GM19324 (cell line): ENCODE measurements at regions not wholly inside any gene's neighbourhood (a gene's known extent, or its start where the extent isn't known, plus 50 kb on each side); places are given as distances from the start of the nearest gene placed in this dataset.
"Not testable (repeated sequence)": the region's sequence is repeated elsewhere in the genome, so short reads cannot be mapped to it uniquely, and the experiment has no call there.

Source experiments
- ATAC-seq: cut with Tn5 transposase; IDR thresholded peaks from one replicate; pipeline ENCODE4 v1.9.1; 2021; ENCODE audit warnings: mild to moderate bottlenecking, moderate library complexity; ENCODE audit not compliant: unreplicated experiment, low FRiP score

- ATAC-seq: not testable (repeated sequence)
These were observed 110.1 kb downstream of the LAT start for GRCh38 chr16:29094729-29095624.

GRCh38 chr16:29094325-29094724 lies 109.5 kb downstream of the LAT start:
- ATAC-seq: not testable (repeated sequence)

DNA sequence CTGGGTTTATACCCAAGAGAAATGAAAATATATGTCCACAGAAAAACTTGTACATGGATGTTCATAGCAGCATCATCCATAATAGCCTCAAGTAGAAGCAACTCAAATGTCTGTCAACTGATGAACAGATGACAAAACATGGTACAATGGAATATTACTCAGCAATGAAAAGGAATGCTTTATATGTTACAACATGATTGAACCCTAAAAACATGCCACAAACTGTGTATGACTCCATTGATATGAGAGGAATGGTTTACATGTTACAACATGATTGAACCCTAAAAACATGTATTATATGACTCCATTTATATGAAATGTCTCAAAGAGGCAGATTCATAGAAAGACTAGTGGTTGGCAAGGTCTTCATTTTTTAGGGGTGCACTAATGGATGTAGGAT lies 104.8 kb downstream of the LAT start:
- not testable (repeated sequence) for ATAC-seq

DNA sequence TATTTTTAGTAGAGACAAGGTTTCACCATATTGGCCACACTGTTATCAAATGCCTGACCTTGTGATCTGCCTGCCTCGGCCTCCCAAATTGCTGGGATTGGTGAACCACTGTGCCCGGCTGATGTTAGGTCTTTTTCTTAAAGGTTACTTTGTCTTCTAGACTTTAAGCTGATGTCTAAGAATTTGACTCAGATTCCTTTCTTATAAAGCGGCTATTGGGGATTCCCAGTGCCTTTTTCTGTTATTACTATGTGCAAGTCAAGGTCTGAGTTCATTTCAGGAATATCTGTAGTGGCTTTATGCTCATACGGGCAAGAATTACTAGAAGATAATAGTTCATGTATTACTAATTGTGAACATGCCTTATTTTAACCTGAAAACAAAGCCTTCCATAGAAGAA lies 102.8 kb downstream of the LAT start:
- not testable (repeated sequence) for ATAC-seq

DNA sequence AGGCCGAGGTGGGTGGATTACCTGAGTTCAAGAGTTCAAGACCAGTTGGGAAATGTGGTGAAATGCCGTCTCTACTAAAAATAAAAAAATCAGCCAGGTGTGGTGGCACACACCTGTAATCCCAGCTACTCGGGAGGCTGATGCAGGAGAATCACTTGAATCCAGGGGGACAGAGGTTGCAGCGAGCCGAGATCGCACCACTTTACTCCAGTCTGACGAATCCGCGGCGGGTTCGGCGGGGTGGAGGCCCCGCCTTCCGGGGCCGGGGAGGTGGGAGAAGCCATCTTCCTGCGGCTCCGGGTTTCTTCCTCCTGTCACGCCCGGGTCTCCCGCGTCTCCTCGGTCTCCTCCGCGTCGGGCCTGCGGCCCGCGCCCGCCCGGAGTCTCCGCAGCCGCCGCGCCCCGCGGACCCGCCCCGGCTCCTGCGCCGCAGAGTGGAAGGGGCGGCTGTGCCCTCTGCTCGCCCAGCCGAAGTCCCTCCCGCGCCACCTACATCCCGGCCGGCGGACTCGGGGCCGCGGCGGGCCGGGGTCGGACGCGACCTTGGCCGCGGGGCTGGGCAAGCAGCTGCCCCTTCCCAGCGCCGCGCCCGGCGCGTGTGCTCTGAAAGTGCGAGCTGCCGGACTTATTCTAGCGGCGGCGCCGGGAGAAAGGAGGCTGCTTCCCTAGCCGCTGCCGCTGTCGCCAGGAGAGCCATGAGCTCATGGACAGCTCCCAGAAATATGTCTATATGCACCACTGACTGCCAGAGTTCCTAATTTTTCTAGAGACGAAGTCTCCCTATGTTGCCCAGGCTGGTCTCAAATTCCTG lies 97.2 kb downstream of the LAT start:
- not testable (repeated sequence) for ATAC-seq

- ATAC-seq: peak; percentile 79
These were observed 89.9 kb downstream of the LAT start for GRCh38 chr16:29074554-29075402.

DNA sequence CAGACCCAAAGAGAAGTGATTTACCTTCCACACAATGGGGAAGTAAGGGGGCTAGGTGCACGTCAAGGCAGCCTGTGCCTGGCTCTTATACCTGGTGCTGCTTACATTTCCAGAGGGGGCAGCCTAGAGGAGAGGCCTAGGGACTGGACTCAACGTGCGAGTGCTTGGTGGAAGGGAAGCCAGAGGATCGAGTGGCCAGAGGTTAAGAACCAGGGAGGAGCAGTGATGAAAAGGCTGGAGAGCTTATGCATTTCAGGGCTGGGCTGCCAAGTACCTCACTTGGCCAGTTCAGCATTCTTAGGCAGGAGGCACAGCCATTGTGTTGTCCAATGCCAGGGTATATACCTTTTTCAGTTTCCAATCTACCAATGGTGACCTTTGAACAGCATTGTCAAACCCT lies 77.4 kb downstream of the LAT start:
- ATAC-seq: not testable (repeated sequence)

DNA sequence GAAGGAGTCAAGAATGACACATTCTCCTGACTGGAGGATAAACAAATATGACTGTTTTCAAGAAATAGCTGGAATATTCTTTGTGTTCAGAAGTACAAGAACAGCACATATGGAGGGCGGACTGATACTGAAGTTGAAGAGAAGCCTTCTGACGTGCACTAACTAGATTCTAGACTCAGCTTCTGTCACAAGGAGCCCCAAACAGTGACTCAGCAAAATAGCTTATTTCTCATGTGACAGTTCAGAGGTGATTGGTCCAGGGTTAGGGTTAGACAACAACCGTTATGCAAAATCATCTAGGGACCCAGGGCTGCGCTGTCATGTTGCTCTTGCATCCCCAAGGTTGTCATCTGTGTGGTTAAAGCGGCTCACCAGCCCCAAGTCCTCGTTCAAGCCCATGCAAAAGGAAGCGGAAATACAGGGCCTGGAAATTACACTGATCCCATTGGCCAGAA lies 76.6 kb downstream of the LAT start:
- not testable (repeated sequence) for ATAC-seq

DNA sequence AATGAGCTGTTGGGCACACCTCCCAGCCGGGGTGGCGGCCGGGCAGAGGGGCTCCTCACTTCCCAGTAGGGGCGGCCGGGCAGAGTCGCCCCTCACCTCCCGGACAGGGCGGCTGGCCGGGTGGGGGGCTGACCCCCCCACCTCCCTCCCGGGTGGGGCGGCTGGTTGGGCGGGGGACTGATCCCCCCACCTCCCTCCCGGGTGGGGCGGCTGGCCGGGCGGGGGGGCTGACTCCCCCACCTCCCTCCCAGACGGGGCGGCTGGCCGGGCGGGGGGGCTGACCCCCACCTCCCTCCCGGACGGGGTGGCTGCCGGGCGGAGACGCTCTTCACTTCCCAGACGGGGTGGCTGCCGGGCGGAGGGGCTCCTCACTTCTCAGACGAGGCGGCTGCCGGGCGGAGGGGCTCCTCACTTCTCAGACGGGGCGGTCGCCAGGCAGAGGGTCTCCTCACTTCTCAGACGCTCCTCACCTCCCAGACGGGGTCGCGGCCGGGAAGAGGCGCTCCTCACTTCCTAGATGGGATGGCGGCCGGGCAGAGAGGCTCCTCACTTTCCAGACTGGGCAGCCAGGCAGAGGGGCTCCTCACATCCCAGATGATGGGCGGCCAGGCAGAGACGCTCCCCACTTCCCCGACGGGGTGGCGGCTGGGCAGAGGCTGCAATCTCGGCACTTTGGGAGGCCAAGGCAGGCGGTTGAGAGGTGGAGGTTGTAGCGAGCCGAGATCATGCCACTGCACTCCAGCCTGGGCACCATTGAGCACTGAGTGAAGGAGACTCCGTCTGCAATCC lies 75.4 kb downstream of the LAT start:
- not testable (repeated sequence) for ATAC-seq

- ATAC-seq: not testable (repeated sequence)
These were observed 74.7 kb downstream of the LAT start for GRCh38 chr16:29059575-29059974.
